Heart left ventricle (tissue), 16 donors: ENCODE measurements at regions not wholly inside any gene's neighbourhood (a gene's known extent, or its start where the extent isn't known, plus 50 kb on each side); places are given as distances from the start of the nearest gene placed in this dataset.
A peak's percentile ranks its signal among the peaks of the same experiment; 100 is the strongest.

Source experiments
- ATAC-seq, 4 donors: fragments of 200-7000 bp; cut with Tn5 transposase; one replicate each; pipeline ENCODE4 v1.9.1; 2020 to 2022; ENCODE audit warnings: moderate library complexity in 4 of 4, mild to moderate bottlenecking in 3 of 4, moderate number of reproducible peaks in 1 of 4
- DNase-seq, 5 donors: peaks; one replicate each; pipeline ENCODE4 v3.0.0-alpha.2; 2020
- H3K27ac ChIP-seq, 12 donors: fragments of 200-600 bp; sonication (generic) in 4 of 12; one replicate each; pipeline versions ENCODE4 v1.5.0 to v1.8.0; 2016 to 2022; ENCODE audit warnings: mild to moderate bottlenecking in 2 of 12
- H3K27me3 ChIP-seq, 9 donors: fragments of 200-600 bp; sonication (generic) in 2 of 9; one replicate each; pipeline versions ENCODE4 v1.5.1 to v1.8.0; 2016 to 2022; ENCODE audit warnings: mild to moderate bottlenecking in 3 of 9
- H3K36me3 ChIP-seq, 9 donors: fragments of 200-600 bp; sonication (generic) in 2 of 9; one replicate each; pipeline versions ENCODE4 v1.5.0 to v1.8.0; 2018 to 2022; ENCODE audit warnings: mild to moderate bottlenecking in 2 of 9
- H3K4me1 ChIP-seq, 12 donors: fragments of 200-600 bp; sonication (generic) in 4 of 12; one replicate each; pipeline versions ENCODE4 v1.5.0 to v1.8.0; 2016 to 2022; ENCODE audit warnings: mild to moderate bottlenecking in 3 of 12
- H3K4me3 ChIP-seq, 12 donors: fragments of 200-600 bp; sonication (generic) in 4 of 12; one replicate each; pipeline versions ENCODE4 v1.5.0 to v1.8.0; 2017 to 2022; ENCODE audit warnings: mild to moderate bottlenecking in 9 of 12, moderate library complexity in 4 of 12
- H3K9me3 ChIP-seq, 12 donors: fragments of 200-600 bp; sonication (generic) in 4 of 12; one replicate each; pipeline versions ENCODE4 v1.5.0 to v1.8.0; 2016 to 2022; ENCODE audit warnings: mild to moderate bottlenecking in 1 of 12
- CTCF ChIP-seq, 12 donors: fragments of 200-600 bp; sonication (generic) in 4 of 12; IDR thresholded peaks; one replicate each; pipeline versions ENCODE4 v1.5.0 to v1.8.0; 2018 to 2022; ENCODE audit warnings: antibody characterized with exemption in 12 of 12, mild to moderate bottlenecking in 5 of 12
- POLR2A ChIP-seq, 2 donors: fragments of 450-650 bp; IDR thresholded peaks; one replicate each; pipeline ENCODE4 v1.6.1; 2017; ENCODE audit warnings: antibody characterized with exemption in 2 of 2, mild to moderate bottlenecking in 2 of 2, moderate library complexity in 2 of 2
- WGBS, 4 donors: extraction: QIAGEN DNeasy Blood & Tissue Kit in 2 of 4; methylation state at CpG; one replicate each; pipeline versions ENCODE4 v1.1.5 to v1.1.7; 2013 to 2018; 5-methylcytosine and 5-hydroxymethylcytosine counted together
- intact Hi-C, 10 donors: fragments of 100-400 bp; cut with DNase I; formaldehyde crosslinking; loops; one replicate each; pipeline versions ENCODE4 v1.11.1 to v1.14.2; 2022
- donor health status: ischemic (EF 13 %, LVEDD 7.1; RV severe dilation, severe dysfunction).
- donor health status: healthy with polysubstance abuse.
- donor health status: DM: no; HTN: yes; CAD: no.
- donor health status: DM: no; HTN: no; CAD: no.
- donor health status: ischemic (EF 25% LVEDD 6.9; RV normal size, moderate dysfunction).
- donor health status: ischemic (EF 25% LVEDD 5.7; RV mildly dilated, moderate dysfunction).
- donor health status: healthy.
- donor health status: DM: yes; HTN: yes; CAD: no.
- donor health status: ischemic (EF 35%, LVEDD 5.7; RV mildly dilated, moderate dysfunction).
- donor health status: nonischemic (EF 11% LVEDD 7.7; RV severe dilation, severe dysfunction).
- donor health status: DM: yes; HTN: yes; CAD: no.
- donor health status: PGD.
- donor health status: ischemic (EF 29% LVEDD 5.4; RV normal size, mild dysfunction).
- donor health status: nonischemic (EF 23%, LVEDD 6.1; RV moderate dilation, normal function).

- ATAC-seq: no peak
- no peak overlapping the region for H3K4me3 ChIP-seq
- H3K4me1 ChIP-seq: peaks cover 0 to 19% (median 10%) of the 10 kb centered on the region in 12 donors
- no peak for TF ChIP-seq CTCF (IDR thresholded peaks at IDR 0.05)
- no peak for TF ChIP-seq POLR2A (IDR thresholded peaks at IDR 0.05)
- H3K36me3 ChIP-seq: no peaks in the 10 kb centered on the region
- WGBS, 4 donors: 75 to 89% (median 83%) methylated on average over 8 to 15 of the region's 15 CpGs
- no peak for DNase-seq
- H3K9me3 ChIP-seq: no peaks in the 10 kb centered on the region
- no peaks in the 10 kb centered on the region for H3K27me3 ChIP-seq
- intact Hi-C loops: loop anchor here in 2 of 10 donors (5.0 kb wide), 2 partner anchors 77 to 82 kb away; no protein-coding TSS in a partner anchor
- H3K27ac ChIP-seq: no peak overlapping the region
These were observed 518.6 kb upstream of the MYT1L start for GRCh38 chr2:2849464-2850217.

DNA sequence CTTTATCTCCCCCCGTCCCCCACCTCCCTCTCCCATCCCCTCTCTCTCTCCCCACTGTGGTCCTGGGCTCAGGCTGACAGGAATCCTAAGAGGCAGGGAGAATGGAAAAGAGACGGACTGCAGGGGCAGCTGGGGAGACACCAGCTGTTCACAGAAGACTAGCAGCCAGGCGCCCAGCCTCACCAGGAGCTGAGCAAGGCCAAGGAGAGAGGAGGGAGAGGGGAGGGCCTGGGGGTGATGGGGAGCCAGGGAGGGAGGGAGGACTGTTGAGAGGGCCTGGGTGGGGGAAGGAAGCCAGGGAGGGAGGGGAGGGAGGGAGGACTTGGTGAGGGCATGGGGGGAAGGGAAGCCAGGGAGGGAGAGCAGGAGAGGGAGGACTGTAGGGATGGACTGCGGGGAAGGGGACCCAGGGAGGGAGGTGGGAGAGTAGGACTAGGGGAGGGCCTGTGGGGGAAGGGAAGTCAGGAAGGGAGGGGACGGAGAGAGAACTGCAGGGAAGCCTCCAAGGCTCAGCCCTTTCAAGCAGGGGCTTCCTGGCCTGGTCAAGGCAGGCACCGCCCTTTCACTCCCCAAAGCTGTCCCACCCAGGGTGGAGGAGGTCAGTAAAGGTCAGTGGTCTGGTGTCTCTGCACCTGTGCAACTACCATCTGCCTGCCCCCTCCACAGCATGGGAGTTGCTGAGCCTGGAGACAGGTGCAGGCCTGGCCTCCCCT, 517.7 kb upstream of the MYT1L start:
- no peaks in the 10 kb centered on the region for H3K9me3 ChIP-seq
- WGBS, 4 donors: 50 to 54% (median 52%) methylated on average over 5 to 6 of the region's 6 CpGs
- intact Hi-C loops: loop anchor here in 2 of 10 donors (5.0 kb wide), 2 partner anchors 76 to 81 kb away; no protein-coding TSS in a partner anchor
- no peaks in the 10 kb centered on the region for H3K36me3 ChIP-seq
- TF ChIP-seq POLR2A (IDR thresholded peaks at IDR 0.05) (no peak), CTCF (IDR thresholded peaks at IDR 0.05) (no peak)
- H3K27ac ChIP-seq: no peak overlapping the region
- ATAC-seq: no peak
- no peak for DNase-seq
- H3K27me3 ChIP-seq: no peaks in the 10 kb centered on the region
- H3K4me1 ChIP-seq: peaks cover 0 to 19% (median 10%) of the 10 kb centered on the region in 12 donors
- H3K4me3 ChIP-seq: no peak overlapping the region

DNA sequence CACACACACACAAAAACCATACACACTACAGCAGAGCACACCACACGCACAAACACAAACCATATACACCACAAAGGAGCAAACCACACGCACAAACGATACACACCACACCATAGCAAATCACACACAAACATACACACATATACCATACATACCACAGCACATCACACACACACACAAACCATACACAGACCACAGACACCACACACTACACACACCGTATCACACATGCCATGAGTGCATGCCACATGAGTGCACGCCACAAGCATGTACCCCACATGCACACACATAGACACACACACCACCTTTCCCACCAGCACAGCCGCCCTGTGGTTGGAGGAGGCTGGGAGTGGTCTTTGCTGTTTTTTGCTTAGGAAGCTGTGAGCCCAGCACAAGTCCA, 517.1 kb upstream of the MYT1L start:
- intact Hi-C loops: loop anchor here in 2 of 10 donors (5.0 kb wide), 2 partner anchors 76 to 81 kb away; no protein-coding TSS in a partner anchor
- 86 to 93% (median 91%) methylated on average over 6 of the region's 6 CpGs for WGBS, 4 donors
- ATAC-seq (no peak), DNase-seq (no peak)
- Histone ChIP-seq H3K4me1 (peaks cover 0 to 19% (median 10%) of the 10 kb centered on the region in 12 donors), H3K9me3 (no peaks in the 10 kb centered on the region), H3K27me3 (no peaks in the 10 kb centered on the region), H3K4me3 (no peak overlapping the region), H3K36me3 (no peaks in the 10 kb centered on the region), H3K27ac (no peak overlapping the region)
- TF ChIP-seq POLR2A (IDR thresholded peaks at IDR 0.05): no peak
- no peak for TF ChIP-seq CTCF (IDR thresholded peaks at IDR 0.05)

- no peaks in the 10 kb centered on the region for H3K36me3 ChIP-seq
- peak overlapping the region in 4 of 12 donors; percentile 6 to 59 (median 43) for H3K27ac ChIP-seq
- no peaks in the 10 kb centered on the region for H3K27me3 ChIP-seq
- H3K4me1 ChIP-seq: peaks cover 0 to 19% (median 10%) of the 10 kb centered on the region in 12 donors
- ATAC-seq (peak; percentile 64 to 77 (median 68)), DNase-seq (peak in 2 of 5 donors; percentile 25 to 64)
- no peak overlapping the region for H3K4me3 ChIP-seq
- 24 to 26% (median 26%) methylated on average over 3 to 5 of the region's 5 CpGs for WGBS, 4 donors
- TF ChIP-seq CTCF (IDR thresholded peaks at IDR 0.05): no peak
- no peak for TF ChIP-seq POLR2A (IDR thresholded peaks at IDR 0.05)
- intact Hi-C loops: loop anchor here in 2 of 10 donors (5.0 kb wide), 2 partner anchors 75 to 80 kb away; no protein-coding TSS in a partner anchor
- no peaks in the 10 kb centered on the region for H3K9me3 ChIP-seq
These were observed 516.2 kb upstream of the MYT1L start for GRCh38 chr2:2847209-2847676.
